GM18511 (cell line): ENCODE measurements at regions not wholly inside any gene's neighbourhood (a gene's known extent, or its start where the extent isn't known, plus 50 kb on each side); places are given as distances from the start of the nearest gene placed in this dataset.
"Not testable (repeated sequence)": the region's sequence is repeated elsewhere in the genome, so short reads cannot be mapped to it uniquely, and the experiment has no call there.

Source experiments
- ATAC-seq: cut with Tn5 transposase; IDR thresholded peaks from one replicate; pipeline ENCODE4 v1.9.1; 2021; ENCODE audit warnings: mild to moderate bottlenecking, moderate library complexity; ENCODE audit not compliant: unreplicated experiment

DNA sequence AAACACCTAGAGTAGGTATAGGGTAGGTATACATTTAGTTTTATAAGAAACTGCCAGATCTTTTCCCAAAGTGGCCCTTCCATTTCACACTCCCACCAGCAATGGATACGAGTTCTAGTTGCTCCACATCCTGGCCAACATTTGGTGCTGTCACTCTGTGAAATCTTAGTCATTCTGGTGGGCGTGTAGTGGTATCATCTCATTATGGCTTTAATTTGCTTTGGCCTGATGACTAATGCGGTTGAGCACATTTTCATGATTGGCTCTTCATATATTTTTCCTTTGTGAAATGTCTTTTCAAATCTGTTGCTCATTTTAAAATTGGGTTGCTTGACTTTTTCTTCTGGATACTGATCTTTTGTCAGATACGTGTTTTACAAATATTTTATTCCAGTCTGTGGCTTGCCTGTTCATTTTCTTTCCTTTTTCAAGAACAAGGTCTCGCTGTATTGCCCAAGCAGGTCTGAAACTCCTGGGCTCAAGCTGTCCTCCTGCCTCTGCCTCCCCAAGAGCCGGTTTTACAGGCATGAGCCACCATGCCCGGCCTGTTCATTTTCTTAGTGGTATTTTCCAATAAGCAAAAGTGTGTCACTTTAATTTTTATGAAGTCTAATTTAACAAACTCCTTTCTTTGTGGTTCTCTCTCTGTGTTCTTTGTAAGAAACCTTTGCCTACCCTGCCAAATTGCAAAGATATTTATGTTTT, 192.4 kb downstream of the SEC14L1 start:
- ATAC-seq = no peak

- ATAC-seq = no peak
These were observed 196.4 kb downstream of the SEC14L1 start for GRCh38 chr17:77337150-77337549.

- ATAC-seq = no peak
These were observed 200.3 kb downstream of the SEC14L1 start for GRCh38 chr17:77341069-77341541.

DNA sequence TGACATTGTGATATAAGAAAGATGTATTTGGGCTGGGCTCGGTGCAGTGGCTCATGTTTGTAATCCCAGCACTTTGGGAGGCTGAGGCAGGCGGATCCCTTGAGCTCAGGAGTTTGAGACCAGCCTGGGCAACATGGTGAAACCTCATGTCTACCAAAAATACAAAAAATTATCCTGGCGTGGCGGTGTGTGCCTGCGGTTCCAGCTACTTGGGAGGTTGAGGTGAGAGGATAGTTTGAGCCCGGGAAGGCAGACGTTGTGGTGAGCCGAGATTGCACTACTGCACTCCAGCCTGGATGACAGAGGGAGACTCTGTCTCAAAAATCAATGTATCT, 201.9 kb downstream of the SEC14L1 start:
- ATAC-seq = not testable (repeated sequence)

- ATAC-seq = no peak
These were observed 202.4 kb downstream of the SEC14L1 start for GRCh38 chr17:77343031-77343800.

DNA sequence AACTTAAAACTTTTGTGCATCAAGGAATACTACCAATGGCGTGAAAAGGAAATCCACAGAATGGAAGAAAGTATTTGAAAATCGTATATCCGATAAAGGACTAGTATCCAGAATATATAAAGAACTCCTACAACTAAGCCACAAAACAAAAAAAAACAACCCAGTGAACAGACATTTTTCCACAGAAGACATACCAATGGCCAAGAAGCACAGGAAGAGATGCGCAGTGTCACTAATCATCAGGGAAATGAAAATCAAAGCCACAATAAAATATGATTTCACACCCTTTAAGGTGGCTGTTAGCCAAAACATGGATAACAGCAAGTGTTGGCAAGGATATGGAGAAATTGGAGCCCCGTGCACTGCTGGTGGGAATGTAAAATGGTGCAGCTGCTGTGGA, 203.3 kb downstream of the SEC14L1 start:
- ATAC-seq = no peak

GRCh38 chr17:77345260-77345910, 204.6 kb downstream of the SEC14L1 start:
- no peak for ATAC-seq

GRCh38 chr17:77346765-77347164, 206.0 kb downstream of the SEC14L1 start:
- no peak for ATAC-seq

- no peak for ATAC-seq
These were observed 206.8 kb downstream of the SEC14L1 start for GRCh38 chr17:77347544-77347943.

GRCh38 chr17:77349976-77350830, 209.4 kb downstream of the SEC14L1 start:
- ATAC-seq = no peak

GRCh38 chr17:77352441-77352840, 211.7 kb downstream of the SEC14L1 start:
- no peak for ATAC-seq

- no peak for ATAC-seq
These were observed 212.2 kb downstream of the SEC14L1 start for GRCh38 chr17:77352996-77353395.

GRCh38 chr17:77353684-77354419, 213.1 kb downstream of the SEC14L1 start:
- ATAC-seq = no peak

GRCh38 chr17:77354420-77354669, 213.6 kb downstream of the SEC14L1 start:
- no peak for ATAC-seq

- ATAC-seq = no peak
These were observed 214.1 kb downstream of the SEC14L1 start for GRCh38 chr17:77354670-77355455.

GRCh38 chr17:77356109-77356689, 215.4 kb downstream of the SEC14L1 start:
- ATAC-seq = no peak

DNA sequence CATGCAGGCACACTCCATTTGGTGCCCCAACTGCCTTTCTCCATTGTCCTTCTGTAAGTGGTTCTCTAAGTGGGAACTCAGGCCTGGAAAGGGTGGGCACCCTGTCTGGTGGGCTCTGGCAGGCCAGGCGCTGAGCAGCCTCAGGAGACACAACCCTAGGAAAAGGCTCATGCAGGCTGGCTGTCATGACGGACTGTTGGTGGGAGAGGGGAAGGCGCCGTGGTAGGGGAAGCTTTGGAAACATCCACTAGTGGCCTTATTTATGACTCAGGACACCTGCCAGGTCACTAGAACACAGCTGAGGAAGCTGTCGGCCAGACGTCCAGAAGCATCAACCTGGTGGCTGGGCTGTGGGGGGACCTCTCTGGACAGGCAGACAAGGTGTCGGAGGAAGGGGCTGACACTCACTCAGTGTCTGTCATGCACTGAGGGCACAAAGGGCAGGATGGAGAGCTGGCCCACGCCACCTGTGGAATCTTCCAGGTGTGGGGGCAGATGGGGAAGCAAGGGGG, 216.0 kb downstream of the SEC14L1 start:
- ATAC-seq = no peak

GRCh38 chr17:77358801-77359200, 218.0 kb downstream of the SEC14L1 start:
- no peak for ATAC-seq

GRCh38 chr17:77359236-77359635, 218.5 kb downstream of the SEC14L1 start:
- no peak for ATAC-seq
